Breast epithelium (tissue), 4 donors: ENCODE measurements at regions not wholly inside any gene's neighbourhood (a gene's known extent, or its start where the extent isn't known, plus 50 kb on each side); places are given as distances from the start of the nearest gene placed in this dataset.

Source experiments
- DNase-seq, 2 donors: peaks; one replicate each; pipeline ENCODE4 v3.0.0-alpha.2; 2019; ENCODE audit warnings: low spot score in 2 of 2
- H3K27ac ChIP-seq, 2 donors: fragments of 200-600 bp; sonication (generic) in 1 of 2; one replicate each; pipeline ENCODE4 v1.5.1; 2016 to 2019; ENCODE audit warnings: mild to moderate bottlenecking in 1 of 2
- H3K27me3 ChIP-seq, 2 donors: fragments of 200-600 bp; sonication (generic) in 1 of 2; one replicate each; pipeline versions ENCODE4 v1.5.1 to v1.6.0; 2017 to 2019; ENCODE audit warnings: control low read depth in 1 of 2, mild to moderate bottlenecking in 1 of 2
- H3K36me3 ChIP-seq: fragments of 200-600 bp; one replicate; pipeline ENCODE4 v1.5.1; 2019
- H3K4me1 ChIP-seq, 2 donors: fragments of 200-600 bp; sonication (generic); one replicate each; pipeline ENCODE4 v1.5.1; 2016 to 2019; ENCODE audit warnings: control low read depth in 1 of 2
- H3K4me3 ChIP-seq, 3 donors: fragments of 200-600 bp; sonication (generic); 1 replicate in 2 of 3; 2 replicates in 1 of 3; pipeline ENCODE4 v1.5.1; 2016 to 2019; ENCODE audit warnings: mild to moderate bottlenecking in 3 of 3, moderate library complexity in 2 of 3
- H3K9me3 ChIP-seq, 2 donors: fragments of 200-600 bp; sonication (generic) in 1 of 2; one replicate each; pipeline ENCODE4 v1.5.1; 2016 to 2019; ENCODE audit warnings: control low read depth in 1 of 2
- CTCF ChIP-seq, 3 donors: fragments of 450-650 bp; IDR thresholded peaks; one replicate each; pipeline ENCODE4 v1.5.1; 2016 to 2017; ENCODE audit warnings: antibody characterized with exemption in 3 of 3, mild to moderate bottlenecking in 3 of 3, moderate library complexity in 3 of 3
- POLR2A ChIP-seq: fragments of 450-650 bp; IDR thresholded peaks from one replicate; pipeline ENCODE4 v1.6.1; 2016; ENCODE audit warnings: antibody characterized with exemption, mild to moderate bottlenecking, moderate library complexity
- POLR2AphosphoS5 ChIP-seq, 3 donors: sonication (generic); formaldehyde crosslinking; IDR thresholded peaks; one replicate each; pipeline ENCODE4 v1.6.1; 2017; ENCODE audit warnings: antibody characterized with exemption in 3 of 3
- intact Hi-C: fragments of 100-400 bp; cut with DNase I; formaldehyde crosslinking; loops from one replicate; pipeline ENCODE4 v1.15.1; 2023; ENCODE audit warnings: low total_unique reads

GRCh38 chr3:72344647-72345046, 503.6 kb downstream of the SHQ1 start:
- intact Hi-C loops, result no loop called here
- Histone ChIP-seq H3K27ac (no peak overlapping the region), H3K4me1 (peaks cover 0 to 5% of the 10 kb centered on the region in 2 donors), H3K36me3 (no peaks in the 10 kb centered on the region), H3K4me3 (no peak overlapping the region), H3K9me3 (no peaks in the 10 kb centered on the region), H3K27me3 (no peaks in the 10 kb centered on the region)
- TF ChIP-seq POLR2A, result no peak
- no peak for TF ChIP-seq CTCF (IDR thresholded peaks at IDR 0.05)
- no peak for TF ChIP-seq POLR2AphosphoS5 (IDR thresholded peaks at IDR 0.05)
- DNase-seq, result no peak

- no peaks in the 10 kb centered on the region for H3K27me3 ChIP-seq
- H3K36me3 ChIP-seq, result no peaks in the 10 kb centered on the region
- H3K4me3 ChIP-seq, result no peak overlapping the region
- no peak overlapping the region for H3K27ac ChIP-seq
- H3K9me3 ChIP-seq, result no peaks in the 10 kb centered on the region
- intact Hi-C loops, result no loop called here
- no peak for DNase-seq
- TF ChIP-seq CTCF (IDR thresholded peaks at IDR 0.05) (no peak), POLR2AphosphoS5 (IDR thresholded peaks at IDR 0.05) (no peak), POLR2A (no peak)
- H3K4me1 ChIP-seq, result peaks cover 0 to 5% of the 10 kb centered on the region in 2 donors
Observed at GRCh38 chr3:72344236-72344635, 504.0 kb downstream of the SHQ1 start.

GRCh38 chr3:72343078-72343477, 505.2 kb downstream of the SHQ1 start:
- no peak for DNase-seq

GRCh38 chr3:72342450-72342849, 505.8 kb downstream of the SHQ1 start:
- Histone ChIP-seq H3K27ac (no peak overlapping the region), H3K4me1 (peaks cover 0 to 2% of the 10 kb centered on the region in 2 donors), H3K27me3 (no peaks in the 10 kb centered on the region), H3K9me3 (no peaks in the 10 kb centered on the region), H3K4me3 (no peak overlapping the region), H3K36me3 (no peaks in the 10 kb centered on the region)
- intact Hi-C loops, result no loop called here
- no peak for DNase-seq
- TF ChIP-seq CTCF (IDR thresholded peaks at IDR 0.05) (no peak), POLR2AphosphoS5 (IDR thresholded peaks at IDR 0.05) (no peak)

More at GRCh38 chr3:72343078-72343477, 505.2 kb downstream of the SHQ1 start:
- no peaks in the 10 kb centered on the region for H3K27me3 ChIP-seq
- intact Hi-C loops, result no loop called here
- no peaks in the 10 kb centered on the region for H3K36me3 ChIP-seq
- H3K27ac ChIP-seq, result no peak overlapping the region
- TF ChIP-seq CTCF (IDR thresholded peaks at IDR 0.05) (no peak), POLR2AphosphoS5 (IDR thresholded peaks at IDR 0.05) (no peak), POLR2A (no peak)
- peaks cover 0 to 5% of the 10 kb centered on the region in 2 donors for H3K4me1 ChIP-seq
- H3K4me3 ChIP-seq, result no peak overlapping the region
- no peaks in the 10 kb centered on the region for H3K9me3 ChIP-seq

GRCh38 chr3:72341920-72342319, 506.3 kb downstream of the SHQ1 start:
- H3K27ac ChIP-seq, result no peak overlapping the region
- intact Hi-C loops, result no loop called here

More at GRCh38 chr3:72341920-72342319, 506.3 kb downstream of the SHQ1 start:
- DNase-seq, result no peak
- no peaks in the 10 kb centered on the region for H3K36me3 ChIP-seq
- H3K4me3 ChIP-seq, result no peak overlapping the region
- H3K4me1 ChIP-seq, result no peaks in the 10 kb centered on the region
- no peaks in the 10 kb centered on the region for H3K27me3 ChIP-seq
- no peaks in the 10 kb centered on the region for H3K9me3 ChIP-seq
- no peak for TF ChIP-seq CTCF (IDR thresholded peaks at IDR 0.05)
- TF ChIP-seq POLR2AphosphoS5 (IDR thresholded peaks at IDR 0.05), result no peak
- no peak for TF ChIP-seq POLR2A
